ENCODE measurements at regions not wholly inside any gene's neighbourhood (a gene's known extent, or its start where the extent isn't known, plus 50 kb on each side); places are given as distances from the start of the nearest gene placed in this dataset.

DNA sequence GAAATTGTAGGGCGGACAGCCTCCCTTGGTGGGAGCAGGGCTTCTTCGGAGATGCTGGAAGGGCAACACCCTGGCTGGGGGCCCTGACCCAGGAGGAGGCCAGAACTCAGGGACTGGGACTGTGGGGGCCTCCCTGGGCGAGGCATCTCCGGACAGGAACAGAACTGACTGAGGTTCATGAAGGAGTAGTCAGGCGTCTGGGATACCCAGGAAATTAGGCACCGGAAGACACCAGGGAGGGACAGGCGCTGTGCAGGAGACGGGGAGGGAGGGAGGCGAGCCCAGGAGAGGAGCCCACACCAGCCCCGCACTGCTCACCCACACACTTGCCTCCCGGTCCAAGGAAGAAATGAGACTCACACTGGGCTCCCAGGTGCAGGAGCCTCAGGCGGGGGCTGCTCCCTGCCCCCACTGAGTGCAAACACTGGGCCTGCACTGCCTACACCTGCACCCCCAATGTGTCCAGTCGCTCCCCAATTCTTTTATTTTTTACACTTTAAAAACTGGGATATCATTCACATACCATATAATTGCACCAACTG, 262.6 kb upstream of the SFSWAP start:
- ATAC-seq: no peak
- Histone ChIP-seq H3K9me3 (replicated peaks; ENCODE audit: control insufficient read depth, insufficient read depth, low read depth, low read length) (no peaks in the 10 kb centered on the region), H3K9ac (ENCODE audit: insufficient read depth in 1 of 2, low read depth in 2 of 2, low read length in 2 of 2) (no peak overlapping the region), H3K79me2 (ENCODE audit: control insufficient read depth, insufficient read depth, low read length) (no peaks in the 10 kb centered on the region), H3K4me1 (replicated peaks in 1 of 2; ENCODE audit: control insufficient read depth in 2 of 2, insufficient read depth in 2 of 2, low read length in 2 of 2) (peaks cover 5 to 27% of the 10 kb centered on the region in 2 experiments; a peak in 3 of 5 replicates), H3K4me2 (ENCODE audit: insufficient read depth, low read length) (no peak overlapping the region), H2AFZ (ENCODE audit: low read depth, low read length) (no peak overlapping the region), H3K4me3 (no peak overlapping the region), H4K20me1 (replicated peaks; ENCODE audit: control insufficient read depth, insufficient read depth, low read length) (no peaks in the 10 kb centered on the region), H3K27me3 (ENCODE audit: control insufficient read depth in 2 of 2, insufficient read depth in 2 of 2, low read length in 2 of 2) (peaks cover 0 to 4% of the 10 kb centered on the region in 2 experiments; a peak in 1 of 5 replicates), H3K9me1 (ENCODE audit: control insufficient read depth, insufficient read depth, low read length) (no peaks in the 10 kb centered on the region), H3K36me3 (ENCODE audit: control insufficient read depth, insufficient read depth, low read length) (no peaks in the 10 kb centered on the region), H3K27ac (ENCODE audit: extremely low read depth, low read depth, low read length) (no peak overlapping the region)
- CTCF ChIA-PET (ENCODE audit: low intra/inter-chr PET ratio): no interaction called here
- in situ Hi-C loops (cut with MboI) (no loop called here), intact Hi-C loops (cut with micrococcal nuclease) (no loop called here)
- 30% methylated on average over 12 of the region's 13 CpGs for WGBS (ENCODE audit: insufficient coverage, low coverage, missing lambda C conversion rate)
- DNase-seq (ENCODE audit: extremely low read depth in 1 of 4, low spot score in 3 of 4): no peak
- no TSS peak for BruUV-seq (replicated peaks)
- POLR2A ChIA-PET: no interaction called here
- TF ChIP-seq RFX1 (IDR thresholded peaks at IDR 0.05): no peak
- TF ChIP-seq MAFG (tag; conservative IDR thresholded peaks at IDR 0.05): no peak
- TF ChIP-seq, protein P1, sequence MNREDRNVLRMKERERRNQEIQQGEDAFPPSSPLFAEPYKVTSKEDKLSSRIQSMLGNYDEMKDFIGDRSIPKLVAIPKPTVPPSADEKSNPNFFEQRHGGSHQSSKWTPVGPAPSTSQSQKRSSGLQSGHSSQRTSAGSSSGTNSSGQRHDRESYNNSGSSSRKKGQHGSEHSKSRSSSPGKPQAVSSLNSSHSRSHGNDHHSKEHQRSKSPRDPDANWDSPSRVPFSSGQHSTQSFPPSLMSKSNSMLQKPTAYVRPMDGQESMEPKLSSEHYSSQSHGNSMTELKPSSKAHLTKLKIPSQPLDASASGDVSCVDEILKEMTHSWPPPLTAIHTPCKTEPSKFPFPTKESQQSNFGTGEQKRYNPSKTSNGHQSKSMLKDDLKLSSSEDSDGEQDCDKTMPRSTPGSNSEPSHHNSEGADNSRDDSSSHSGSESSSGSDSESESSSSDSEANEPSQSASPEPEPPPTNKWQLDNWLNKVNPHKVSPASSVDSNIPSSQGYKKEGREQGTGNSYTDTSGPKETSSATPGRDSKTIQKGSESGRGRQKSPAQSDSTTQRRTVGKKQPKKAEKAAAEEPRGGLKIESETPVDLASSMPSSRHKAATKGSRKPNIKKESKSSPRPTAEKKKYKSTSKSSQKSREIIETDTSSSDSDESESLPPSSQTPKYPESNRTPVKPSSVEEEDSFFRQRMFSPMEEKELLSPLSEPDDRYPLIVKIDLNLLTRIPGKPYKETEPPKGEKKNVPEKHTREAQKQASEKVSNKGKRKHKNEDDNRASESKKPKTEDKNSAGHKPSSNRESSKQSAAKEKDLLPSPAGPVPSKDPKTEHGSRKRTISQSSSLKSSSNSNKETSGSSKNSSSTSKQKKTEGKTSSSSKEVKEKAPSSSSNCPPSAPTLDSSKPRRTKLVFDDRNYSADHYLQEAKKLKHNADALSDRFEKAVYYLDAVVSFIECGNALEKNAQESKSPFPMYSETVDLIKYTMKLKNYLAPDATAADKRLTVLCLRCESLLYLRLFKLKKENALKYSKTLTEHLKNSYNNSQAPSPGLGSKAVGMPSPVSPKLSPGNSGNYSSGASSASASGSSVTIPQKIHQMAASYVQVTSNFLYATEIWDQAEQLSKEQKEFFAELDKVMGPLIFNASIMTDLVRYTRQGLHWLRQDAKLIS (CRISPR knock-in tag; IDR thresholded peaks at IDR 0.05): no peak
- TF ChIP-seq ZNF586 (CRISPR knock-in tag; conservative IDR thresholded peaks at IDR 0.05): no peak
- TF ChIP-seq ZNF507 (tag; conservative IDR thresholded peaks at IDR 0.05): no peak
- TF ChIP-seq, protein P2, sequence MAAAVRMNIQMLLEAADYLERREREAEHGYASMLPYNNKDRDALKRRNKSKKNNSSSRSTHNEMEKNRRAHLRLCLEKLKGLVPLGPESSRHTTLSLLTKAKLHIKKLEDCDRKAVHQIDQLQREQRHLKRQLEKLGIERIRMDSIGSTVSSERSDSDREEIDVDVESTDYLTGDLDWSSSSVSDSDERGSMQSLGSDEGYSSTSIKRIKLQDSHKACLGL (CRISPR knock-in tag; IDR thresholded peaks at IDR 0.05; ENCODE audit: borderline replicate concordance, poor library complexity, severe bottlenecking): no peak
- TF ChIP-seq KLF10 (CRISPR knock-in tag; IDR thresholded peaks at IDR 0.05): no peak
- TF ChIP-seq JUN (IDR thresholded peaks at IDR 0.05; ENCODE audit: borderline replicate concordance, low read depth, low read length): no peak
- no peak for TF ChIP-seq JUN (CRISPR knock-in tag; IDR thresholded peaks at IDR 0.05; ENCODE audit: borderline replicate concordance)
- TF ChIP-seq ZNF79 (CRISPR knock-in tag; IDR thresholded peaks at IDR 0.05; ENCODE audit: low read depth): no peak
- TF ChIP-seq PURB (CRISPR knock-in tag; IDR thresholded peaks at IDR 0.05; ENCODE audit: low read depth): no peak
- TF ChIP-seq, protein P3, sequence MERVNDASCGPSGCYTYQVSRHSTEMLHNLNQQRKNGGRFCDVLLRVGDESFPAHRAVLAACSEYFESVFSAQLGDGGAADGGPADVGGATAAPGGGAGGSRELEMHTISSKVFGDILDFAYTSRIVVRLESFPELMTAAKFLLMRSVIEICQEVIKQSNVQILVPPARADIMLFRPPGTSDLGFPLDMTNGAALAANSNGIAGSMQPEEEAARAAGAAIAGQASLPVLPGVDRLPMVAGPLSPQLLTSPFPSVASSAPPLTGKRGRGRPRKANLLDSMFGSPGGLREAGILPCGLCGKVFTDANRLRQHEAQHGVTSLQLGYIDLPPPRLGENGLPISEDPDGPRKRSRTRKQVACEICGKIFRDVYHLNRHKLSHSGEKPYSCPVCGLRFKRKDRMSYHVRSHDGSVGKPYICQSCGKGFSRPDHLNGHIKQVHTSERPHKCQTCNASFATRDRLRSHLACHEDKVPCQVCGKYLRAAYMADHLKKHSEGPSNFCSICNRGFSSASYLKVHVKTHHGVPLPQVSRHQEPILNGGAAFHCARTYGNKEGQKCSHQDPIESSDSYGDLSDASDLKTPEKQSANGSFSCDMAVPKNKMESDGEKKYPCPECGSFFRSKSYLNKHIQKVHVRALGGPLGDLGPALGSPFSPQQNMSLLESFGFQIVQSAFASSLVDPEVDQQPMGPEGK (CRISPR knock-in tag; IDR thresholded peaks at IDR 0.05; ENCODE audit: borderline replicate concordance): no peak
- TF ChIP-seq POLR3G (IDR thresholded peaks at IDR 0.05; ENCODE audit: extremely low read depth, insufficient read length, insufficient replicate concordance): no peak
- TF ChIP-seq PHTF2 (CRISPR knock-in tag; IDR thresholded peaks at IDR 0.05): no peak
- no peak for FAIRE-seq
